GM19438 (cell line): ENCODE measurements at regions not wholly inside any gene's neighbourhood (a gene's known extent, or its start where the extent isn't known, plus 50 kb on each side); places are given as distances from the start of the nearest gene placed in this dataset.
"Not testable (repeated sequence)": the region's sequence is repeated elsewhere in the genome, so short reads cannot be mapped to it uniquely, and the experiment has no call there.

Experiments used
- ATAC-seq: cut with Tn5 transposase; IDR thresholded peaks from one replicate; pipeline ENCODE4 v1.9.1; 2021; ENCODE audit warnings: low read depth; ENCODE audit not compliant: unreplicated experiment

- ATAC-seq: not testable (repeated sequence)
Observed at GRCh38 chr2:192524642-192525251, 330.0 kb upstream of the TMEFF2 start.

DNA sequence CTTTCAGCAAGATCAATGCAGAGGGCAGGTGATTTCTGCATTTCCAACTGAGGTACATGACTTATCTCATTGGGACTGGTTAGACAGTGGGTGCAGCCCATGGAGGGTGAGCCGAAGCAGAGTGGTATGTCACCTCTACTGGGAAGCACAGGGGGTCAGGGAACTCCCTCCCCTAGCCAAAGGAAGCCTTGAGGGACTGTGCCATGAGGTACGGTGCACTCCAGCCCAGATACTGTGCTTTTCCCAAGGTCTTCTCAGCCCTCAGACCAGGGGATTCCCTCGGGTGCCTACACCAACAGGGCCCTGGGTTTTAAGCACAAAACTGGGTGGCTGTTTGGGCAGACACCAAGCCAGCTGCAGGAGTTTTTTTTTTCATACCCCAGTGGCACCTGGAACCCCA, 329.5 kb upstream of the TMEFF2 start:
- ATAC-seq: not testable (repeated sequence)

DNA sequence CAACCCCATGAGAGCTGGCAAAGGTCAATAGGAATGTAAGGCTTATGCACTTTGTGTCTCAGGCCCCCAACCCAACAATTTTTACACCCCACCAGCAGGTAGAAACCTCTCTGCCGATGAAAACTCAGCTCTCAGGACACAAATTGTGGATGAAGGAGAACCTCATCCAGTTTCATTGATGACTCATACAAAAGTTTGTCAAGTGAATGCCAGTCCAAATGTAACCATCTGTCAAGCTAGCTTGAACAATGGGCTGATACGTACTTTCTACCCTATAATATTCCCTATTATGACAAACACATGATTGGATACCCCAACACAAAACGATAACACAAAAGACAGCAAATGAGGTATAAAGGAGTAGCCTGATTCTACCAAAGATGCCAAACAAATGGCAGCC, 321.2 kb upstream of the TMEFF2 start:
- ATAC-seq: no peak

GRCh38 chr2:192513575-192513974, 318.8 kb upstream of the TMEFF2 start:
- ATAC-seq: no peak

DNA sequence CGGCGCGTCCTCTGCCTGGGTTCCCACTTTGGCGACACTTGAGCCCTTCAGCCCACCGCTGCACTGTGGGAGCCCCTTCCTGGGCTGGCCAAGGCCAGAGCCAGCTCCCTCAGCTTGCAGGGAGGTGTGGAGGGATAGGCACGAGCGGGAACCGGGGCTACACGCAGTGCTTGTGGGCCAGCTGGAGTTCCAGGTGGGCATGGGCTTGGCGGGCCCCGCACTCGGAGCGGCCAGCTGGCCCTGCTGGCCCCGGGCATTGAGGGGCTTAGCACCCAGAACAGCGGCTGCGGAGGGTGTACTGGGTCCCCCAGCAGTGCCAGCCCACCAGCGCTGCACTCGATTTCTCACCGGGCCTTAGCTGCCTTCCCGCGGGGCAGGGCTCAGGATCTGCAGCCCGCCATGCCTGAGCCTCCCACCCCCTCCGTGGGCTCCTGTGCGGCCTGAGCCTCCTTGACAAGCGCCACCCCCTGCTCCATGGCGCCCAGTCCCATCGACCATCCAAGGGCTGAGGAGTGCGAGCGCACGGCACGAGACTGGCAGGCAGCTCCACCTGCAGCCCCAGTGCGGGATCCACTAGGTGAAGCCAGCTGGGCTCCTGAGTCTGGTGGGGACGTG, 313.2 kb upstream of the TMEFF2 start:
- not testable (repeated sequence) for ATAC-seq

DNA sequence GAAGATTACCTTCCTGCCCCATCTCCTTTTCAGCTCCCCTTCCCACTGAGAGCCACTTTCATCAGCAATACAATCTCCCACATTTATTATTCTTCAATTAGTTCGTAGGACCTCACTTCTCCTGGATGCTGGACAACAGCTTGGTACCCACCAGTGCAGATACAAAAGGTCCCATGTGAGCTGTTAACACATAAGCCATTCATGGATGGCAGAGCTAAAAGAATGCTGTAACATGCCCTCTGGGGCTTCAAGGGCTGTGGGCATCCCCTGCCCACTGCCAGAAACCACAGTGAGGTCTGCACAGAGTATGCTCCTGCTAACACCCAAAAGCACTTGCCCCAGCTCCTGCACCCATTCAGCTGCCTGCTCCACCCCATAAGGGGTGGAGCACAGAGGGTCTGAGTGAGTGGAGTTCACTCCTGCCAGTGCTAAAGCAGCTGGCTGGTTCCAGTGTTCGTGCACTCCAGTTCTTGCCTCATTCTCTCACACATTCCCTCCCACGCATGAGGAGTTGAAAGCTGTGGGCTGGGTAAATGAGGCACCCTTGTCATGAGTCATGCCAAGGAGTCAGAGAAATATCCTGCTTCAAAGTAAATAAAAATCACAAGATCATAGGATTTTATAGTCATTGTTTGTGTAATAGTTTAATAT, 305.9 kb upstream of the TMEFF2 start:
- ATAC-seq: no peak

GRCh38 chr2:192499476-192499875, 304.7 kb upstream of the TMEFF2 start:
- ATAC-seq: no peak

DNA sequence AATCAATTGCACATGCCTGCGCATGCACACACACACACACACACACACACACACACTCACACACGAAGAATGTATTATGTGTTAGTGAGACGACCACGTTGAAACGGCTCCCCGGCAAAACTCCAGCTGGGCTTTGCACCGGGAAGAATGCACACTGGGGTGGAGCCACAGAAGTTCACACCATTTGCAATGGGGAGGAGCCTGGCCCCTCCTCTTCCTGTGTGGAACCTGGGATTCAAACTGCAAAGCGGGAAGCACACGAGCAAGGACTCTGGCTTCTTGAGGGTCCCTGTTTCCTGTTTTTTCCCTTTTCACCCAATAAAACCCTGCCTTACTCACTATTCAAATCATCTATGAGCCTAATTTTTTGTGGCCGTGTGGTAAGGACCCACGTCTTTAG, 304.0 kb upstream of the TMEFF2 start:
- ATAC-seq: no peak

GRCh38 chr2:192488158-192488557, 293.4 kb upstream of the TMEFF2 start:
- not testable (repeated sequence) for ATAC-seq

- no peak for ATAC-seq
Observed at GRCh38 chr2:192487636-192488035, 292.9 kb upstream of the TMEFF2 start.

DNA sequence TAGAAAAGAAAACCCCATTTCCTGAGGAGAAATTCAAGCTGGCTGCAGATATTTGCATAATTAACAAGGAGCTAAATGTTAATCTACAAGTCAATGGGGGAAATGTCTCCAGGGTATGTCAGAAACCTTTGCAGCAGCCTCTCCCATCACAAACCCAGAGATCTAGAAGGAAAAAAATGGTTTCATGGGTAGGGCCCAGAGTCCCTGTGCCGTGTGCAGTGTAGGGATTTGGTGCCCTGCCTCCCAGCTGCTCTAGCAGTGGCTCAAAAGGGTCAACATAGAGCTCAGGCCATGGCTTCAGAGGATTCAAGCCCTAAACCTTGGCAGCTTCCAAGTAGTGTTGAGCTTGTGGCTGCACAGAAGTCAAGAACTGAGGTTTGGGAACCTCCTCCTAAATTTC, 290.2 kb upstream of the TMEFF2 start:
- no peak for ATAC-seq

DNA sequence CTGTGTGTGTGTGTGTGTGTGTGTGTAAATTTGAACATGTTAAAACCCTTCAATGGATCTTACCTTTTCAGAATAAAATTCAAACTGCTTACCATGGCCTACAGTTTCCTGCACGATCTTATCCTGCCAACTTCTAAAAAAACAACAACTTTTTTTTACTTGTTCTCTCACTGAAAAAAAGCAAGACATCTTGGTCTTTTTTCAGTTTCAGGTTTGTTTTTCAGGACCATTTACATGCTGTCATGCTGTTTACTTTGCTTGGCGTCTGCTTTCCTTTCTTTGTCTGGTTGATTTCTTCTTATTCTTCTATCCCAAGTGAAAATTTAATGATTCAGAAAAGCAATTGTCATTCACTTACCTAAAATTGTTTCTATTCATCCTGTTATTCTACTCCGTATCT, 286.3 kb upstream of the TMEFF2 start:
- ATAC-seq: no peak

- ATAC-seq: no peak
Observed at GRCh38 chr2:192473331-192473730, 278.6 kb upstream of the TMEFF2 start.

- ATAC-seq: no peak
Observed at GRCh38 chr2:192471982-192472381, 277.2 kb upstream of the TMEFF2 start.

- no peak for ATAC-seq
Observed at GRCh38 chr2:192469612-192470011, 274.9 kb upstream of the TMEFF2 start.

DNA sequence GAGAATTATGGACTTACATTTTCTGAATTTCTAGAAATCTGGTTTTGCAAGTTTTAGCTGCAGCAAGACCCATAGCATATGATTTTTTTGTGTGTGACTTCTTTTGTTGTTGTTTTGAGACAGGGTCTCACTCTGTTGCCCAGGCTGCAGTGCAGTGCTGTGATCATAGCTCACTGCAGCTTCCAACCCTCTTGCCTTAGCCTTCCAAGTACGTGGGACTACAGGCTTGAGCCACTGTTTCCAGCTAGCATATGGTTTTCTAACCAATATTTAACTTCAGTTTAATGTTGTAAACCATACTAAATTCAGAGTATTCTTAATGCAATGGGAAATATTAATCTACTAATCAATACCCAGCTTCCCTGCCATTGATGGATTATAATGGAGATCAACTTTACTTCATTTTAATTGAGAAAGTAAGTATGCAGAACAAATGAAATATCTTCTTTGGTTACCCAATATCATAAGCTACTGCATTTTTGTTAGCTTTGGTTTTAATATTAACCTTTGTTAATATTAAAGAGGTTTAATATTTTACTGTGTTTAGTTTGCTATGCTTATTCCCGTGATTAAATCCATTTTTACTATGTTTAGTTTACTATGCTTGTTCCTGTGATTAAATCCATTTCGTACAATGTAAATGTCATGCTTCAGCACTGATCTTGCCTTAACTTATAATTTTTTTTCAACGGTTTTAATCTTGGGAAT, 273.4 kb upstream of the TMEFF2 start:
- no peak for ATAC-seq

GRCh38 chr2:192465141-192465540, 270.4 kb upstream of the TMEFF2 start:
- no peak for ATAC-seq

GRCh38 chr2:192459422-192459821, 264.7 kb upstream of the TMEFF2 start:
- no peak for ATAC-seq

DNA sequence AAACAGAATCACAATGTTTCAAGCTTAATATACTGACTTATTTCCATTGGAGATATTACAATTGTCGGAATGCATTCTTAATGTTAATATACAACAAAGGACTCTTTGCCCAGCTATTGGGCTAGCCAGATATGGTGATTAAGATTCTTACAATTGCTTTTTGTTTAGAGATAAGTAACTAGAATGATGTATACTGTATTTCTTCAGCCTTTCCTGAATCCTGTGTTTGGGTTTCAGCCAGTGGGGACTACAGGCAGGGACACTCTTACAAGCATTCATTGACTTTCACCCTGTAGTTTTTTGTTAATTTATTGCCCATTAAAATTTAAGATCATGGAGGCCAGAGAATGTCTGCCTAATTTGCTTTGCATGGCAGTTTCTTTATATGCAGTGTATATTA, 254.1 kb upstream of the TMEFF2 start:
- ATAC-seq: no peak

DNA sequence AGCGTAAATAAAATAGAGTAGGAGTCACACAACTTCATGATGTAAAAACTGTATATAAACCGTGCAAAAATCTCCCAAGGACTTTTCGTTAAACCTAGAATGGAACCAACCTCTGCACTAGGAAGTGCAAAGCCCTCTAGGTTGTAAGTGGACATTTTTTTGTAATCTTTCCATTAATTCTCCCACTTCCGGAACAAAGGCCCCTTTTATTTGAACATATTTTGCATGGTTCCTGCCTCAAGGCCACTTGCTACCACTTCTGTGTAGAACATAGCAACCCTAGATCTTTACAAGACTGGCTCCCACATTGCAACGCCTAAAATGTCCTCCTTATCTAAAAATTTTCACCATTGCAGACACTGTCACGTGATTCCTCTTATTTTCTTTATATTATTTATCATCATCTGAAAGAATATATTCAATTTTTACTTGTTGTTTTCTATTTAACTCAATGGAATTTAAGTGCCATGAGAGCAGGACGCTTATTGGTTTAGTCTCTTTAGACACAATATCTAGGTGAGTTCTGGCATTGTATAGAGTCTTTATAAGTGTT, 249.6 kb upstream of the TMEFF2 start:
- ATAC-seq: no peak

GRCh38 chr2:192443831-192444230, 249.1 kb upstream of the TMEFF2 start:
- no peak for ATAC-seq
